ENCODE measurements at regions not wholly inside any gene's neighbourhood (a gene's known extent, or its start where the extent isn't known, plus 50 kb on each side); places are given as distances from the start of the nearest gene placed in this dataset.

DNA sequence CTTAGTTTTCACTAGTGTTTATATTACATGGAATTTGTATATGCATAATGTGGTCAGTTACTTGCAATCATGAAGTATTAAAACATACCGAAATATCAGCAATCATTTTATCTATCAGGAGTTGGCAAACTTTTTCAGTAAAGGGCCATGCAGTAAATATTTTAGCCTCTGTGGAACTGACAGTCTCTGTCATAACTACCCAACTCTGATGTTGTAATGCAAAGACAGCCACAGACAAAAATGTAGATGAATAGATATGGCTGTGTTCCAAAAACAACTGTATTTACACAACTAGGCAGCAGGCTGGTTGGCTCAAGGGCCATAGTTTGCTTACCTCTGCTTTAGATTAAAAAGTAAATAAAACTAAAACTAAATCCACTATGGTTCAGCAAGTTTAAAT, 200.2 kb downstream of the HS3ST1 start:
- H3K4me3 ChIP-seq (ENCODE audit: low read length), result no peak overlapping the region
- no peak for DNase-seq
- H3K27me3 ChIP-seq (ENCODE audit: control insufficient read depth, insufficient read depth, low read length), result no peaks in the 10 kb centered on the region
- no peak overlapping the region for H3K27ac ChIP-seq (ENCODE audit: low read length)
- H3K4me1 ChIP-seq (ENCODE audit: control insufficient read depth, insufficient read depth, low read length), result no peaks in the 10 kb centered on the region
- no peaks in the 10 kb centered on the region for H3K36me3 ChIP-seq (ENCODE audit: control insufficient read depth, insufficient read depth, low read length)
- H3K9me3 ChIP-seq (ENCODE audit: control insufficient read depth, low read depth, low read length), result no peaks in the 10 kb centered on the region
- WGBS (ENCODE audit: insufficient coverage, low lambda C conversion rate), result no CpG with 5 or more reads among the region's 1 CpG

DNA sequence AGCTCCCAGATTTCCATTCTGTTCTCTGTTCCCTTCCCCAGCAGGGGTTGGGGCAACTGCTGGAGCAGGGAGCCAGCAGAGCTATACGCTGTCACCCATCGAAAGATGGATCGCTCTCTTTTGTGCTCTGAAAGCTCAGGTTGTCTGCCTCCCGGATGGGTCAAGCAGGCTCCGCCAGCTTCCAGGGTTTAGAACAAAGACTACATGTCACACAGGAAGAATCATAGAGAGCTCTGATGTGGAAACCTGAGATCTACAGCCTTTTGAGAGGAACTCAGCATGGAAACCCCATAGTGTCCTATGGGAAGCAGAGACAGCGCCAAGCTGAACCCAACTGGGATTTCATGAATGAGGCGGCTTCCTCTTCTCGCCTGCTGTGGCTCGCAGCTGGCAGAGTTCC, 205.4 kb downstream of the HS3ST1 start:
- WGBS (ENCODE audit: insufficient coverage, low lambda C conversion rate), result no CpG with 5 or more reads among the region's 9 CpGs
- no peaks in the 10 kb centered on the region for H3K9me3 ChIP-seq (ENCODE audit: control insufficient read depth, low read depth, low read length)
- H3K36me3 ChIP-seq (ENCODE audit: control insufficient read depth, insufficient read depth, low read length), result no peaks in the 10 kb centered on the region
- no peaks in the 10 kb centered on the region for H3K27me3 ChIP-seq (ENCODE audit: control insufficient read depth, insufficient read depth, low read length)
- H3K4me1 ChIP-seq (ENCODE audit: control insufficient read depth, insufficient read depth, low read length), result no peaks in the 10 kb centered on the region
- DNase-seq, result no peak
- H3K27ac ChIP-seq (ENCODE audit: low read length), result no peak overlapping the region
- H3K4me3 ChIP-seq (ENCODE audit: low read length), result no peak overlapping the region

DNA sequence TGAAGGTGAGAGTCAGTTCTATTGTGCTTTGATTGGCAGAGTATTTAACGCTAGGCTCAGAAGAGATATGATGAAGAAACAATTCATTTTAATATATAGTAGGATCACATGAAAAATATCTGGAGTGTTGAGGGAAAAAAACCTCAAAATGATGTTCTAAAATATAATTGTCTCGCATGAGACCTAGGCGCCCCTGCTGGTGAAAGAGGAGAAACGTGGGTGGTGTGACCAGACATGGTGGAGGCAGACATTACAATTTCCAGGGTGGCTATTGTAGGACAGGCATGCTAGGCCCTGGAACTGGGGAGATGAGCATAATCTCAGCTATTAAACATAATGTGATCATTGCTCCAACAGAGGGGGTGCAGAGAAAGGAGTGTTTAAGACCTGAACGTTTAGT, 210.0 kb downstream of the HS3ST1 start:
- 100% methylated on average over 1 of the region's 5 CpGs for WGBS (ENCODE audit: insufficient coverage, low lambda C conversion rate)
- Histone ChIP-seq H3K4me3 (ENCODE audit: low read length) (no peak overlapping the region), H3K27me3 (ENCODE audit: control insufficient read depth, insufficient read depth, low read length) (no peaks in the 10 kb centered on the region), H3K4me1 (ENCODE audit: control insufficient read depth, insufficient read depth, low read length) (no peaks in the 10 kb centered on the region), H3K9me3 (ENCODE audit: control insufficient read depth, low read depth, low read length) (no peaks in the 10 kb centered on the region), H3K36me3 (ENCODE audit: control insufficient read depth, insufficient read depth, low read length) (no peaks in the 10 kb centered on the region), H3K27ac (ENCODE audit: low read length) (no peak overlapping the region)
- no peak for DNase-seq

DNA sequence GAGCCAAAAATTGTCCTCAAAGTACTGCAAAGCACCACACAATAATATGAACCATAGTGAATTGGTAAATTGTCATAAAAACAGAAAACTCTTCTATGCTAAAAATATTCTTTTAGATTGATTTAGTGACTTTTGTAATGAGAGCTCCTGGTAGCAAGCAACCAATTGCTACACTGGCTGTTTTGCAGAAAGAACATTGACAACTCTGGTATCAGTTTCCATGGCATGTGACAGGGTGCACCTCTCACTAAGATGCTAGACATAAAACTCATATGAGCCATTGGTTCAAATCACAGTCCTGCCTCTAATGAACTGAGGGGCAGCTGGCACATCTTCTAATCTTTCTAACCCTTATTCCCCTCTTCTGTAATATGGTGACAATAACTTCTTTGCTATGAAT, 212.2 kb downstream of the HS3ST1 start:
- H3K27me3 ChIP-seq (ENCODE audit: control insufficient read depth, insufficient read depth, low read length), result no peaks in the 10 kb centered on the region
- no peak for DNase-seq
- no peaks in the 10 kb centered on the region for H3K9me3 ChIP-seq (ENCODE audit: control insufficient read depth, low read depth, low read length)
- H3K4me1 ChIP-seq (ENCODE audit: control insufficient read depth, insufficient read depth, low read length), result no peaks in the 10 kb centered on the region
- H3K36me3 ChIP-seq (ENCODE audit: control insufficient read depth, insufficient read depth, low read length), result no peaks in the 10 kb centered on the region
- no peak overlapping the region for H3K27ac ChIP-seq (ENCODE audit: low read length)
- H3K4me3 ChIP-seq (ENCODE audit: low read length), result no peak overlapping the region

DNA sequence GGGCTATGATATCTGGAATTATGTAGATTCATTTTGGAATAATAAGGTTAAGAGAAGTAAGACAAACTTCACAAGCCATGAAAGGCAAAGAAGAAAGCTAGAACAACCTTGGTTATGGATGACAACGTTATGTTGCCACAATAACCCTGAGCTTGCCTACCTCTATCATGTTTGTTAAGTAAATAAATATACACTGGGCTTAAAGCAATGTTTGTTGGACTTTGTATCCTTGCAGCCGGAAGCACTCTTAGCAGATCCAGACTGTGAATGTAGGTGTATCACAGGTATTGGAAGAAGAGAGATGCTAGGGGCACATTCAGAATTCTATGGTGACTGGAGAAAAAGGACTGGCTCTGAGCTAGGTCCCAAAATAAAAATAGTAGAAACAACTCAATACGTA, 214.4 kb downstream of the HS3ST1 start:
- Histone ChIP-seq H3K36me3 (ENCODE audit: control insufficient read depth, insufficient read depth, low read length) (no peaks in the 10 kb centered on the region), H3K9me3 (ENCODE audit: control insufficient read depth, low read depth, low read length) (no peaks in the 10 kb centered on the region), H3K27me3 (ENCODE audit: control insufficient read depth, insufficient read depth, low read length) (no peaks in the 10 kb centered on the region), H3K4me3 (ENCODE audit: low read length) (no peak overlapping the region), H3K27ac (ENCODE audit: low read length) (no peak overlapping the region), H3K4me1 (ENCODE audit: control insufficient read depth, insufficient read depth, low read length) (no peaks in the 10 kb centered on the region)
- DNase-seq, result no peak
- WGBS (ENCODE audit: insufficient coverage, low lambda C conversion rate), result no CpG with 5 or more reads among the region's 3 CpGs

DNA sequence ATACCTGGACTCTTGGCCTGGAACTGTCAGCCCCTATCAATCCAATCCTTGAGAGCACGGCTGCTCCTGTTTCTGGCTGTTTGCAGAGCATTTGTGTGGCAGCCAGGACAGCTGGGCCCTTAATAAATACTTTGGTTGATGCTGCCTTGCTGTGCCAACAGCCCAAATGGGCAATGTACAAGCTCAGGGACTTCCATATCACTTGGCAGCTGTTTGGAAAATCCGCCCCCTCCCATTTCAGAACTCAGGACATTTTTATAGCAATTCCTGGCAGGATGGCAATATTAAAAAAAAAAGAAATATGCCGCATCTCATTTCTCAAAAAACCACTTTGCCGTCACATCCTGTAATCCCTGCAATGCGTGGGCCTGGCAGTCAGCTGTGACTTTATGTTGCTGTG, 218.9 kb downstream of the HS3ST1 start:
- DNase-seq, result no peak
- no peaks in the 10 kb centered on the region for H3K36me3 ChIP-seq (ENCODE audit: control insufficient read depth, insufficient read depth, low read length)
- no peak overlapping the region for H3K4me3 ChIP-seq (ENCODE audit: low read length)
- WGBS (ENCODE audit: insufficient coverage, low lambda C conversion rate), result 100% methylated on average over 1 of the region's 5 CpGs
- no peak overlapping the region for H3K27ac ChIP-seq (ENCODE audit: low read length)
- no peaks in the 10 kb centered on the region for H3K4me1 ChIP-seq (ENCODE audit: control insufficient read depth, insufficient read depth, low read length)
- peaks cover 4% of the 10 kb centered on the region for H3K9me3 ChIP-seq (ENCODE audit: control insufficient read depth, low read depth, low read length)
- H3K27me3 ChIP-seq (ENCODE audit: control insufficient read depth, insufficient read depth, low read length), result no peaks in the 10 kb centered on the region

DNA sequence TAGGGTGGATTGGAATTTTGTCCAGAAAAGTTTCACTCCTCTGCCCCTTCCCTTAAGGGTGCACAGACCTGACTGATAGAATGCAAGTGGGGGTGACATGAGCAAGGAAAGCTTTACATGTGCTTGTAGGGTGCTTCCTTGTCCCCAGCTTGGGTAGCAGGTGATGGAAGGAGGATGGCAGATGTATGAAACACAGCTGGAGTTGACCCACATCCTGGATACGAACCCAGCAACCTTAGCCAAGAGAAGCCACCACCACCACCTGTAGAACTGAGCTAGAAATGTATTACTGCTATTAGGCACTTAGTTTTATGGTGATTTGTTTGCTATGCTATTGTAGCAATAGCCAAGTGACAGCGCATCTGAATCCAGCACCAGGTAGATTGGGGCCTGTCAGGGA, 227.4 kb downstream of the HS3ST1 start:
- H3K36me3 ChIP-seq (ENCODE audit: control insufficient read depth, insufficient read depth, low read length), result no peaks in the 10 kb centered on the region
- H3K4me3 ChIP-seq (ENCODE audit: low read length), result no peak overlapping the region
- no peaks in the 10 kb centered on the region for H3K27me3 ChIP-seq (ENCODE audit: control insufficient read depth, insufficient read depth, low read length)
- DNase-seq, result no peak
- no CpG with 5 or more reads among the region's 2 CpGs for WGBS (ENCODE audit: insufficient coverage, low lambda C conversion rate)
- H3K9me3 ChIP-seq (ENCODE audit: control insufficient read depth, low read depth, low read length), result no peaks in the 10 kb centered on the region
- no peak overlapping the region for H3K27ac ChIP-seq (ENCODE audit: low read length)
- no peaks in the 10 kb centered on the region for H3K4me1 ChIP-seq (ENCODE audit: control insufficient read depth, insufficient read depth, low read length)

DNA sequence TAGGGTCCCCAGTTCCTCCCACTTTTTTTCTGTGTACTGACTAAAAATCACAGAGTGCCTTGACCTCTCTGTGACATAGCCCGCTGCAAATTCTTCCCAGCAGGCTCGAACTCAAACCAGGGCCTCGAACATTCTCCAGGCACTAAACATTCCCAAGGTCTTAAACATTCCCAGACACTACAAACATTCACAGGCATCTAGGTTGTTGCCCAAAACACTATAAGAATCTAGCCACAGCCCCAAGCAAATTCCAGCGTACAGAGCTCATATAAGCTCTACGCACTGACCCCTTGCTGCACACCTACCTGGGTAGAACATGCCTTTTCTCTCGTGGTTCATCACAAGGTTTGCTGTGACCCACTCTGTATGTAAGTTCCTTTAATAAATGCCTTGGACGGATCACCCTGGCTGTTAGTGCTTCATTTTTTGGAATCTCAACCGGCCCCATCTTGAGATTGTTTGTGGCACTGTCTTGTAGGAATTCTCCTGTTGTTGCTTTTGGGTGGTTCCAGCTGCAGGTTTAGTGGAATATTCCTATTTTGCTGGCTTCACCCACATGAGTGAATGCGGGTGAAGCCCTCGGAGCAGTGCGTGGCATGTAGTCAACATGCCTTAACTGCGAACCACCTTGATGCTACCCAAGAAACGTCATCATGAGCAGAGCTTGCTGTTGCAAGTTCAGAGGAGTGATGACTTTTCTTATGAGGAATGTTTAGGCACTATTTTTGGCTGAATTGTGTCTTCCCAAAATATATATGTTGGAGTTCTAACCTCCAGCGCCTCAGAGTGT, 230.0 kb downstream of the HS3ST1 start:
- Histone ChIP-seq H3K4me3 (ENCODE audit: low read length) (no peak overlapping the region), H3K9me3 (ENCODE audit: control insufficient read depth, low read depth, low read length) (no peaks in the 10 kb centered on the region), H3K4me1 (ENCODE audit: control insufficient read depth, insufficient read depth, low read length) (no peaks in the 10 kb centered on the region), H3K27me3 (ENCODE audit: control insufficient read depth, insufficient read depth, low read length) (no peaks in the 10 kb centered on the region), H3K27ac (ENCODE audit: low read length) (no peak overlapping the region), H3K36me3 (ENCODE audit: control insufficient read depth, insufficient read depth, low read length) (no peaks in the 10 kb centered on the region)
- no CpG with 5 or more reads among the region's 14 CpGs for WGBS (ENCODE audit: insufficient coverage, low lambda C conversion rate)
- DNase-seq, result no peak

DNA sequence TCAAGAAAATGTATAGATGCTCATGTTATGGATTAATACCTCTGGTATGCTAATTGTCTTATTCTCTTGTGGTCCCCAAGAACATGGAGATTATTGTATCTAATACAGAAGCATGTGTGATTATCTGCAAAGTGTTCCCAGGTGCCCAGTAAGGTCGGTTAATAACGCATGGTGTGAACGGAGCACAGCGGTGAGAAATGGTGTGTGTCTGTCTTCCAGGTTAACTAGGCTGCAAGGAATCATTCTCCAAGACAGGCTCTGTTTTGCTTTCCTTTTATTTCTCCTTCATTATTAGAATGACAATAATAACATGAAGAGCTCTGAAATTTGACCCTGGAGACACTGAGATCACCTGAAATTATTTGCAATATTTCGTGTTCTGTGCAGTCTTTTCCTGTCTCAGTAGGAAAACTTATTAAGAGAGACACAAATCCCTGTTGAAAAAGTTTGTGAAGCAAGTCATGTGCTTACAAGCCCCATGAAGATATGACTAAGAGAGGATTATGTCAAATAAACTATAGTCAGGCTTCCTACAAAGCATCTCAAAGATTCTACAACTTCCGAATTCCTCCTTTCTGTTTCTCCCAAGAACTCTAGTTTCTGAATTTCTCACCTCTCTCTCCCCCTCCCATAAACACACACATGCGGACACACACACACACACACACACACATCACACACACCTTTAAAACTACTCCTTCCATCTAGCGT, 230.9 kb downstream of the HS3ST1 start:
- 100% methylated on average over 2 of the region's 8 CpGs for WGBS (ENCODE audit: insufficient coverage, low lambda C conversion rate)
- H3K27me3 ChIP-seq (ENCODE audit: control insufficient read depth, insufficient read depth, low read length), result no peaks in the 10 kb centered on the region

DNA sequence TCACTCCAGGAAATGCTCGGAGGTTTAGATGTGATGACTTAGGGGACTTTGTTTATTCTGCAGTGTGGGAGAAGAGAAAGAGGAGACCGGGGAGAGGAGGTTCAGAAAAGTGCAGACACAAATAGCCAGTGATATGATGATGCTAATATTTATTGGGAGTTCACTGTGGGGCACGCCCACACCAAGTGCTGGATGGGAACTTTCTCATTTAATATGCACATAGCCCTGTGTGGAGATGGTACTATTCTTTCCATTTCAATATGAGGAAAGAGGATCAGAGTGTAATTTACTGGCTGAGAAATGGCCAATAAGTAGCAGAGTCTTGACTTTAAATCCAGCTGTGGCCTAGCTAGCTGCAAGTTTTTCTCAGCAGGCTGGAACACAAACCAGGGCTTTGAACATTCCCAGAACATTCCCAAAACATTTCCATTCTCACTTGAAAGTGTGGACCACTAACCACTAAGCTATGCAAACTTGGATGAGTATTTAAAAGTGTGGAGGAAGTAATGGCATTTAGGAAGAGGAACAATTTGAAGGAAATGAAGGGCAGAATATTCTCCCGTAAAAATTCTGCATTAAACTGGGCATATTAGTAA, 231.7 kb downstream of the HS3ST1 start:
- no peak for DNase-seq
- no peaks in the 10 kb centered on the region for H3K4me1 ChIP-seq (ENCODE audit: control insufficient read depth, insufficient read depth, low read length)
- H3K36me3 ChIP-seq (ENCODE audit: control insufficient read depth, insufficient read depth, low read length), result no peaks in the 10 kb centered on the region
- no peak overlapping the region for H3K27ac ChIP-seq (ENCODE audit: low read length)
- no peaks in the 10 kb centered on the region for H3K27me3 ChIP-seq (ENCODE audit: control insufficient read depth, insufficient read depth, low read length)
- WGBS (ENCODE audit: insufficient coverage, low lambda C conversion rate), result 66% methylated on average over 2 of the region's 4 CpGs
- no peaks in the 10 kb centered on the region for H3K9me3 ChIP-seq (ENCODE audit: control insufficient read depth, low read depth, low read length)
- no peak overlapping the region for H3K4me3 ChIP-seq (ENCODE audit: low read length)

More for the DNA sequence above, 230.9 kb downstream of the HS3ST1 start:
- no peaks in the 10 kb centered on the region for H3K36me3 ChIP-seq (ENCODE audit: control insufficient read depth, insufficient read depth, low read length)
- no peak for DNase-seq
- H3K4me3 ChIP-seq (ENCODE audit: low read length), result no peak overlapping the region
- H3K9me3 ChIP-seq (ENCODE audit: control insufficient read depth, low read depth, low read length), result no peaks in the 10 kb centered on the region
- H3K27ac ChIP-seq (ENCODE audit: low read length), result no peak overlapping the region
- H3K4me1 ChIP-seq (ENCODE audit: control insufficient read depth, insufficient read depth, low read length), result no peaks in the 10 kb centered on the region
